ENCODE measurements at regions not wholly inside any gene's neighbourhood (a gene's known extent, or its start where the extent isn't known, plus 50 kb on each side); places are given as distances from the start of the nearest gene placed in this dataset.

DNA sequence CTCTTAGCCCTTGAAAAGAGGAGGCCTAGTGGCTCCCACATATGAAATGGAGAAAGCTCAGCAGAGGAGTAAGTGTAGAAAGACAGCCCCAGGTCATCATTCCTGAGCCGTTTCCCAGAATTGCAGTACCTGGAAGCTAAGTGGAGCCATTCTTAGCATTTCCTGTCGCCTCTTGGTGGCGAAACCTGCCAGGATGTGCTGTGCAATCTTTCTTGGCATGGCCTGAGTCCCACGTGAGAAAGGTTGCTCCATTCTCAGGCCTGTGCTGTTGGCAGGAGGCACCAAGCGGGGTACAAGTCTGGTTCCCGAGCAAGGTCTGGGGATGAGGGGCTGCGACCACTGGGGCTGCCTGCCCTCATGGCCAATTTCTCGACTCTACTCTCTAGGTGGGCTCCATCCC is 207.2 kb upstream of the TPM1 start:
- H3K36me3 ChIP-seq (replicated peaks; ENCODE audit: low read depth, low read length): no peaks in the 10 kb centered on the region
- no peaks in the 10 kb centered on the region for H3K27me3 ChIP-seq (ENCODE audit: low read depth, low read length)
- TF ChIP-seq CTCF (IDR thresholded peaks at IDR 0.05; ENCODE audit: low read depth, low read length) (no peak), EZH2phosphoT487 (IDR thresholded peaks at IDR 0.05; ENCODE audit: low read depth) (no peak)
- no peak overlapping the region for H3K9ac ChIP-seq (ENCODE audit: low read length)
- no peak overlapping the region for H3K4me3 ChIP-seq (ENCODE audit: low read length)
- no peaks in the 10 kb centered on the region for H4K20me1 ChIP-seq (ENCODE audit: insufficient read depth, low read length)
- no peaks in the 10 kb centered on the region for H3K9me3 ChIP-seq (ENCODE audit: insufficient read depth, low read length)
- no peak overlapping the region for H2AFZ ChIP-seq (ENCODE audit: low read depth, low read length)
- no peaks in the 10 kb centered on the region for H3K4me1 ChIP-seq (ENCODE audit: low read length)
- no peak overlapping the region for H3K27ac ChIP-seq (ENCODE audit: low read length)
- H3K4me2 ChIP-seq (ENCODE audit: low read length): no peak overlapping the region
- no peaks in the 10 kb centered on the region for H3K79me2 ChIP-seq (ENCODE audit: low read length)

- Histone ChIP-seq H3K27ac (ENCODE audit: low read length) (no peak overlapping the region), H3K27me3 (ENCODE audit: low read depth, low read length) (no peaks in the 10 kb centered on the region), H2AFZ (ENCODE audit: low read depth, low read length) (no peak overlapping the region), H3K4me1 (ENCODE audit: low read length) (no peaks in the 10 kb centered on the region), H3K4me3 (ENCODE audit: low read length) (no peak overlapping the region), H3K36me3 (replicated peaks; ENCODE audit: low read depth, low read length) (no peaks in the 10 kb centered on the region), H3K4me2 (ENCODE audit: low read length) (no peak overlapping the region), H4K20me1 (ENCODE audit: insufficient read depth, low read length) (no peaks in the 10 kb centered on the region), H3K9me3 (ENCODE audit: insufficient read depth, low read length) (no peaks in the 10 kb centered on the region), H3K9ac (ENCODE audit: low read length) (no peak overlapping the region), H3K79me2 (ENCODE audit: low read length) (no peaks in the 10 kb centered on the region)
- TF ChIP-seq EZH2phosphoT487 (IDR thresholded peaks at IDR 0.05; ENCODE audit: low read depth) (no peak), CTCF (IDR thresholded peaks at IDR 0.05; ENCODE audit: low read depth, low read length) (no peak)
Observed at GRCh38 chr15:62835762-62836161, 206.8 kb upstream of the TPM1 start.

- Histone ChIP-seq H4K20me1 (ENCODE audit: insufficient read depth, low read length) (no peaks in the 10 kb centered on the region), H3K27me3 (ENCODE audit: low read depth, low read length) (no peaks in the 10 kb centered on the region), H2AFZ (ENCODE audit: low read depth, low read length) (no peak overlapping the region), H3K4me3 (ENCODE audit: low read length) (no peak overlapping the region), H3K9me3 (ENCODE audit: insufficient read depth, low read length) (no peaks in the 10 kb centered on the region), H3K79me2 (ENCODE audit: low read length) (no peaks in the 10 kb centered on the region), H3K4me1 (ENCODE audit: low read length) (no peaks in the 10 kb centered on the region), H3K4me2 (ENCODE audit: low read length) (no peak overlapping the region), H3K36me3 (replicated peaks; ENCODE audit: low read depth, low read length) (no peaks in the 10 kb centered on the region), H3K9ac (ENCODE audit: low read length) (no peak overlapping the region), H3K27ac (ENCODE audit: low read length) (no peak overlapping the region)
- TF ChIP-seq EZH2phosphoT487 (IDR thresholded peaks at IDR 0.05; ENCODE audit: low read depth) (no peak), CTCF (IDR thresholded peaks at IDR 0.05; ENCODE audit: low read depth, low read length) (no peak)
Observed at GRCh38 chr15:62840526-62841268, 201.8 kb upstream of the TPM1 start.

DNA sequence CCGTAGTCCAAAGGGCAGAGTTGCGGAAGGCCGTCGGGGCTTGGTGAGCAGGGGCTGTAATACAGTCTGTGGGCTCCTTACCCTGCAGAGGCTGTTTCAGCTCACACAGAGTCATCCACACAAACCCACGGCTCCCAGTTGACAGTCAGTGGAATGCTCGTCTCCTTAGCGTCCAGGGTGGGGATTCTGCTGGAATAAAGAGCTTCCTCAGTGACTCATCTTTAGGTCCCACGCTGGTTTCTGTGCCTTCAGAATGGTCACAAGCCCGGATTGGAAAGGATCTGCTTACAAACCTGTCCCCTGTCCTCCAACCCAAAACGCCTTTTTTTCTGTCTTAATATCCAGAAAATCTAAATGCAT is 201.3 kb upstream of the TPM1 start:
- Histone ChIP-seq H3K79me2 (ENCODE audit: low read length) (no peaks in the 10 kb centered on the region), H3K27ac (ENCODE audit: low read length) (no peak overlapping the region), H2AFZ (ENCODE audit: low read depth, low read length) (no peak overlapping the region), H3K9ac (ENCODE audit: low read length) (no peak overlapping the region), H4K20me1 (ENCODE audit: insufficient read depth, low read length) (no peaks in the 10 kb centered on the region), H3K27me3 (ENCODE audit: low read depth, low read length) (no peaks in the 10 kb centered on the region), H3K4me3 (ENCODE audit: low read length) (no peak overlapping the region), H3K9me3 (ENCODE audit: insufficient read depth, low read length) (no peaks in the 10 kb centered on the region), H3K4me1 (ENCODE audit: low read length) (no peaks in the 10 kb centered on the region), H3K36me3 (replicated peaks; ENCODE audit: low read depth, low read length) (no peaks in the 10 kb centered on the region), H3K4me2 (ENCODE audit: low read length) (no peak overlapping the region)
- TF ChIP-seq CTCF (IDR thresholded peaks at IDR 0.05; ENCODE audit: low read depth, low read length) (no peak), EZH2phosphoT487 (IDR thresholded peaks at IDR 0.05; ENCODE audit: low read depth) (no peak)

All from OCI-LY3 (cell line).